ENCODE measurements at regions not wholly inside any gene's neighbourhood (a gene's known extent, or its start where the extent isn't known, plus 50 kb on each side); places are given as distances from the start of the nearest gene placed in this dataset.
A peak's percentile ranks its signal among the peaks of the same experiment; 100 is the strongest.
"Not testable (repeated sequence)": the region's sequence is repeated elsewhere in the genome, so short reads cannot be mapped to it uniquely, and the experiment has no call there.

GRCh38 chr5:163306421-163306820, 131.0 kb upstream of the CCNG1 start:
- no peak for DNase-seq

- no peak for DNase-seq
Observed at GRCh38 chr5:163309914-163310313, 127.5 kb upstream of the CCNG1 start.

GRCh38 chr5:163310997-163311396, 126.4 kb upstream of the CCNG1 start:
- no peak for DNase-seq

DNA sequence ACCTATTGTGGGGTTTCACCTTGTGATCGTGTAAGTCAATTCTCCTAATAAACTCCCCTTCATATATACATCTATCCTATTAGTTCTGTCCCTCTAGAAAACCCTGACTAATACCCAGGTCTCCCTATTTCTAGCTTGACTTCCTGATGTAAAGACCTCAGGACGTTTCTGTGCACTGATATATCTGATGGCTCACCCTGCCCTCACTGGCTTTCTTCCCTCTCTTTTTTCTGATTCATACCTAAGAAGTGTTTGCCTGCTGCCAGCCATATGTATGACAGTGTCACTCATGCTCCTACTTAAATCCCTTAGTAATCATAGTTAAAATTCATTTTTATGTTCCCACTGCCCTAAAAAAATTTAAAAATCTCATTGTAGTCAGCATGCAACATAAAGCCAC, 124.8 kb upstream of the CCNG1 start:
- DNase-seq = no peak

DNA sequence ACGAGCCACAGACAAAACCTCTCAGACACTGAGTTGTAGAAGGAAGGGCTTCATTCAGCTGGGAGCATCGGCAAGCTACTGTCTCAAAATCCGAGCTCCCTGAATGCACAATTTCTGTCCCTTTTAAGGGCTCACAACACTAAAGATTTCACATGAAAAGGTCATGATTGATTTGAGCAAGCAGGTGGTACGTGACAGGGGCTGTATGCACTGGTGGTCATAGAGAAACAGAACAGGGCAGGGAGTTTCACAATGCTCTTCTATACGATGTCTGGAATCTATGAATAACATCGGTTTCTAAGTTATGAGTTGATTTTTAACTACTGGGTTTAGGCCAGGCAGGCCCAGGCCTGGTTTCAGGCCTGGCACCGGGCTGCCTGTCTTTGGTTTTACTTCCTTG, 124.3 kb upstream of the CCNG1 start:
- not testable (repeated sequence) for DNase-seq

- not testable (repeated sequence) for DNase-seq
Observed at GRCh38 chr5:163316374-163316773, 121.0 kb upstream of the CCNG1 start.

DNA sequence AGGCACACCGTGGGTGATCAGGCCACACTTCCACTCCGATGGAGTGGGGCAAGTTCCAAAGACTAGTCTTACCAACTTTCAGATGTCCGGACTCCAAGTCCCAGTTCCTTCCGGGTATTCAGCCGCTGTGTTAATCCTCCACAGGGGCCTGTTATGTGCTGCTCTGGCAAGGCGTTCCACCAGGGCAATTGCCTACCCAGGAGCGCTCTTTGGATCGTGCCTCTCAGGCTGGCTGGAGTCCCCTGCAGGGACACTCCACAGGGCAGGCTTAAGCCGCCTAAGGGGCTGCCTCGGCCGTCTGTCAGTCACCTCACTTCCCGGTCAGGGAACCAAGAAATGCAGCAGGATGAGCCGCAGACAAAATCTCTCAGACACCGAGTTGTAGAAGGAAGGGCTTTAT, 118.7 kb upstream of the CCNG1 start:
- no peak for DNase-seq

DNA sequence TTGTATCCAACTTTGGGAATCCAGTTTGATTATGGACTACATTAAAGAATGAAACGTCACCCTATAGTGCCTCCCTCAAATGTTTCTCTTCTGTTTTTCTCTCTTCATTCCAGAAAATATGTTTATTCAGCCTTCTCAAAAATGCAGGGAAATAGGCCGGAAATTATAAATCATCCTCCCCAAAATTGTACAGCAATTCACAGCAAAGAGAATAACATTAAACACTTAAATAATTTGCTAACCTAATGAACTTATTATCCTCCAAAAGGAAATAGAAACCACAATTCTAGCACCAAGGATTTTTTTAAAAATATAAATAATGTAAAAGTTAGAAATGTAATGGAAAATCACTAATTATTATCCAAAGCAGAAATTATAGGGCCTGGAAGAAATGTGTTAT, 115.9 kb upstream of the CCNG1 start:
- no peak for DNase-seq

DNA sequence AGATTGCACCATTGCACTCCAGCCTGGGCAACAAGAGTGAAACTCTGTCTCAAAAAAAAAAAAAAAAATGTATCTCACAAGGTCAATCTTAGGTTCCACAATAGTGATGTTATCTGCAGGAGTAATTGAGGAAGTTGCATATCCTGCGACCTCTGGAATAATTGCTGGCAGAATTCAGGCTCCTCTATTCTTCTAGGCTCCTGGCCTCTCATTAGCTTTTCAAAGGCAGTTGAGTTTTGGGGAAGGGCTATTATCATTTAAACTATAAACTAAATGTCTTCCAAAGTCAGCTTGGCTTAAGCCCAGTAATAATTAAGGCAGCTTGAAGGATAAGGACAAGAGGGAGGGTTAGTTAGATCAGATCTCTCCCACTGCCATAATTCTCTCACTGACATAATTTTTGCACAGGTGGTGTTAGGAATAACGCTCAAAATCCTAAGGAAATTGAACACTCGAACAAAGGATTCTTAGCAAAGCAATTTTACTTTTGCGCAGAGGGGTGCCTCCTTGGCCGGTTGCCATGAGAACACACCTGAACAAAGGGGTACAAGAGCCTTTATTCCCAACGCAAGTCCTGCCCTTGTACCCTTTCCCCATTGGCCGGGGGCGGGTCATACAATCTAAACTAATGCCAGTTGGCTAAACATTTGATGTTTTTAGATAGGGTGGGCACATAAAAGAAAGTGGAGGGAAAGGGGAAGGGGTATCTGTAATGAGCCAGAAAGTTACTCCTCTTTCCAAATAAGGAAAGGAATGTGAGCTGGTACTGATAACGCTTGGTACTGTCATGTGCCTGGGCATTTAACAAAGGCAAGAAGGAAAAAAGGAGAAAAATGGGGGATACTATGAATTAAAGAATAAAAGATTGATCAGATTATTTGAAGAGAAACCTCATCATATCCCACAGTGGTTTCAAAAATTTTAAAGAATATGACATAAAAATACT, 106.4 kb upstream of the CCNG1 start:
- no peak for DNase-seq

- DNase-seq = not testable (repeated sequence)
Observed at GRCh38 chr5:163336074-163336473, 101.3 kb upstream of the CCNG1 start.

DNA sequence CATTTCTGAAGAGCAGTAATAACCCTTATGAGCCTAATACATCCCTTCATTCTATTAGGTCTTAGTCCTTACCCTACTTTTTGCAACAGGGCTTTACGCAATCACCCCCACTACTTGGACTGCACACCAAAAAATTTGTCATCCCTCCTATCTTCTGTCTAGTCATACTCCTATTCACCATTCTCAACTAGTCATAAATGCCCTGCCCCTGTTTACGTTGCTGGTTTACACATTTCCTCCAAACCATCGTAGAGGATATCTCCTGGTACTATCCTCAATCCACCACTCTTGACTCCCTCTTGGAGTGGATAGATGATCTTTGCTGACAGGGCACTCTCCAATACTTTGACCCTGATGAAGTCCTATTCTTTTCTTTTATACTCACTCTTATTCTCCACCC, 98.2 kb upstream of the CCNG1 start:
- DNase-seq = no peak

DNA sequence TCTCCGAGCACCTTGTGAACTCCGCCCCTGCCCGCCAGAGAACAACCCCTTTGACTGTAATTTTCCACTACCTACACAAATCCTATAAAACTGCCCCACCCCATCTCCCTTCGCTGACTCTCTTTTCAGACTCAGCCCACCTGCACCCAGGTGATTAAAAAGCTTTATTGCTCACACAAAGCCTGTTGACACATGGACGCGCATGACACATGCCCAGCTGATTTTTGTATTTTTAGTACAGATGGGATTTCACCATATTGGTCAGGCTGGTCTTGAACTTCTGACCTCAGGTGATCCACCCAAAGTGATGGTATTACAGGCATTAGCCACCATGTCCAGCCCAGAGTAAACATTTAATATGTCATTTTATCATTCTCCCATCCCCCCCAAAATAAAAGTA, 97.0 kb upstream of the CCNG1 start:
- not testable (repeated sequence) for DNase-seq

GRCh38 chr5:163342306-163342705, 95.1 kb upstream of the CCNG1 start:
- no peak for DNase-seq

- DNase-seq = no peak
Observed at GRCh38 chr5:163345216-163345615, 92.2 kb upstream of the CCNG1 start.

DNA sequence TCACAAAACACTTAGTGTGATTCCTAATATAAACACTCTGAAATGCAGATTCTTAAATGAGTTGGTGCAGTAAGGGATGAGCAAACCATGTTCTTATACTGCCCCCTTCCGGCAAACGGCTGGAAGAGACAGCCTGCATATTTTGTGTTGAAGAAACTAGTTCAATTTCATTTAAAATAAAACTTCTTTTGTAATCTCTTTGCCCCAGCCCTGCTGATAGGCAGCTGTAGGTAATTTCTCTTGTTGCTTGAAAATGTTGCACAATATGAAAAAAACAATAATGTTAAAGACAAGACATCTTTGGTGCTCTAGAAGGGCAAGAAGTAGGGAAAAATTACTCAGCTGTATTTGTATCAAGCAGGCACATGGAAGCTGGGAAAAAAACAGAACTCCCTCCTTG, 89.7 kb upstream of the CCNG1 start:
- peak in 1 of 4 experiments; percentile 11 for DNase-seq

DNA sequence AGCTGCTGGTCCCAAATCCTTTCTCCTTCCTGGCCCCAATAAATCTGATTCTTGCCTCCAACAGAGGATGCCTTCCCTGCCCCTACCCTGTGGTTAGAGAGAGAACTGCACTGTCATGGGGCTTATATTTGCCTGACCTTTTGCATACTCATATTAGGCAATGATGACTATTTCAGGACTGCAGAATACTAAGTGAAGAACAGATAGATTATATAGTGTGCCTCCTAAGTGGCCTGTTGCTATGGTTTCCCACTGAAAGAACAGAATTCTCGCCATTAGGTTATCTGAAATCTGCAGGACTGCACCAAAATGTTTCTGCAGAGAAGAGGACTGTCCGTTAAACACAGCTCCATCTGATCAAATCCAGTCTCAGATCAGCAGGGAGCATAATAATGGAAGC, 87.3 kb upstream of the CCNG1 start:
- DNase-seq = no peak

DNA sequence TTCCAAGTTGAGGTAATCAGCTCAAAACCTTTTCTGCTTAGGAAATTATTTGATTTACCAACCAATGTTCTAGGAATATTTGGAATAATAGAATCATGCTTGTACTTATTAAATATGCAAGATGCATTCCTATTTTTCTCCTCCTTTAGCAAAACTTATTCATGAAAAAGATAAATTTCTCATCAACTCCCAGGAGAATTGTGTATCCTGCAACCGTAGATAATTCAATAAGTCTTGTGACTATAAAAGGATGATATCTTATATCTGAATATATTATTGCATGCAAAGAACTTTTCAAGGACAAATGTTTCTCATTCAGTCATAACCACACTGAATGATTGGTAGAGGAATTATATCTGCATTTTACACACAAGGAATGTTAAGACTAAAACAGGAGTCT, 84.9 kb upstream of the CCNG1 start:
- DNase-seq = no peak

DNA sequence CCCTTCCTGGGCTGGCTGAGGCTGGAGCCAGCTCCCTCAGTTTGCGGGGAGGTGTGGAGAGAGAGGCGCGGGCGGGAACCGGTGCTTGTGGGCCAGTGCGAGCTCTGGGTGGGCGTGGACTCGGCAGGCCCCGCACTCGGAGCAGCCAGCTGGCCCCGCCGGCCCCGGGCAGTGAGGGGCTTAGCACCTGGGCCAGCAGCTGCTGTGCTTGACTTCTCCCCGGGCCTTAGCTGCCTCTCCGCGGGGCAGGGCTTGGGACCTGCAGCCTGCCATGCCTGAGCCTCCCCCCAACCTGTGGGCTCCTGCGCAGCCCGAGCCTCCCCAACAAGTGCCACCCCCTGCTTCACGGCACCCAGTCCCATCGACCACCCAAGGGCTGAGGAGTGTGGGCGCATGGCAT, 81.6 kb upstream of the CCNG1 start:
- DNase-seq = not testable (repeated sequence)

DNA sequence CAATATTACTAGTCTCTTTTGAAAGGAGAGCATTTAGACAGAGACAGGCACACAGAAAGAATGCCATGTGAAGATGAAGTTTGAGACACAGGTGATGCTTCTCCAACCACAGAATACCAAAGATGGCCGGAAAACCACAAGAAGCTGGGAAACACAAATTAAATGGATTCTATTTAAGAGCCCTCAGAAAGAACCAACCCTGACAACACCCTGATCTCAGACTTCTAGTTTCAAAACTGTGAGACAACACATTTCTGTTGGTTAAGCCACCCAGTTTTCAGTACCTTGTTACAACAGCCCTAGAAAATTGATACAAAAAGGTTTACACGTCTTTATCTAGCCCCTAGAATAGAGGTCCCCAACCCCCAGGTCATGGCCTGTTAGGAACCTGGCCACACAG, 79.8 kb upstream of the CCNG1 start:
- no peak for DNase-seq

DNA sequence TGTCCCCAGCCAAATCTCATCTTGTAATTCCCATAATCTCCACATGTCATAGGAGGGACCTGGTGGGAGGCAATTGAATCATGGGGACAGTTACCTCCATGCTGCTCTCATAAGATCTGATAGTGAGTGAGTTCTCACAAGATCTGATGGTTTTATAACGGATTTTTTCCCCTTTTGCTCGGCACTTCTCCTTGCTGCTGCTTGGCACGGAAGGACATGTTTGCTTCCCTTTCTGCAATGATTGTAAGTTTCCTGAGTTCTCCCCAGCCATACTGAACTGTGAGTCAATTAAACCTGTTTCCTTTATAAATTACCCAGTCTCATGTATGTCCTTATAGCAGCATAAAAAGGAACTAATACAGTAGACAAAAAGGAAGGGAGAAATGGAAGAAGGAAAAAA, 76.7 kb upstream of the CCNG1 start:
- DNase-seq = no peak

- DNase-seq = no peak
Observed at GRCh38 chr5:163361450-163361849, 75.9 kb upstream of the CCNG1 start.

DNA sequence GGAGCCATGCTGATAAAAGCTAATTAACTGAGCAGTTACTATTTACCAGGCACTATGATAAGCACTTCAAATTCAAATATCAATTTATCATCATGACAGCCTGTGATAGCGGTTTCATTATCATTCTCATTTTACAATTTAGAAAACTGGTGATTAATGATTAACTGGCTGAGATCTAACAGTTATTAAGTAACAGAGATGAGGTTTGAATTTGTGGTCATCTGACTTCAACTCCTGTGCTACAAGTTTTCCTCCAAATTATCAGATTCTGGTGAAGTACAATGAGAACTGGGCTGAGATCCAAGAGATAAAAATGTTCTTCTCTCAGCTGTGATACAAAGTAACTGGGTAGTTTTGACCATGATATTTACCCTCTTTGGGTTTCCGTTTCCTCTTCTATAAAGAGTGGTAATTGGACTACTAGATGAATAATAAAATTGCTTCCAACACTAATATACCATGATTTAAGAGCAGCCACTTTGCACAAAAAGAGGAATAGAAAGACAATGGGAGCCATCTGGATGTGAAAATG, 74.5 kb upstream of the CCNG1 start:
- no peak for DNase-seq

DNA sequence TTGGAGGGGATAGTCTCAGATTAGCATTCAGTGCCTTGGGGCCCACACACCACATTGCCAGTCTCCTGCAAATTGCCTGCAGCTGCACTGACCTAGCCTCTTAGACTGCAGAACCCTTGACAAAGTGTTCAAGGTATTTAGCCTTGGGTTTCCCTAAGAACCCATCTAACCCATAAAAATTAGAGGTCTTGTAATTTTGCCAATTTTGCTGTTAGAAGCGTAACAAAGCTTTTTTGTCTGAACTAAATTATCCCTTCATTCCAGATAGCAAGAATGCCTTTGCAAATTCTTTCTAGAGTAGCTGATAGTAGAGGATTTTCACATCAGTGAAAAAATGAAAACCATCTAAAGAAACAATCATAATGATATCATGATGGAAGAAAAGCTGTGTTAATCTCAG, 74.0 kb upstream of the CCNG1 start:
- DNase-seq = no peak

DNA sequence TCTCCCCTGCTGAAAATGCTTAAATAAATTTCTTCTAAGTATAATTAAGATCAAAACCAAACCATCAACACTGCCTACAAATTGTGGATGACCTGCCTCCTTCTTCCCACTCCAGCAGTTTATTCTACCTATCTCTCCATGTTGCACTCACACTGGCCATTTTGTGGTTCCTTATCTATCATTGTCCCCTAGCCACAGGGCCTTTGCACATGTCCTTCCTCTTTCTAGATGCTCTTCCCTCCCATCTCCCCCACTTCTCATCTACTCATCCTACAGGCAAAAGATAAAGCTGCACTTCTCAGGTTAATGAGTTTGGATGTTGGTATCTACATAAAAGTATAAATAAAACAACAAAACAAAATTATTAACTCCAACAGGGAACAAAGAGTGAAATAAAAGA, 70.6 kb upstream of the CCNG1 start:
- no peak for DNase-seq
